Dermis blood vessel endothelial cell (primary cell): ENCODE measurements at regions not wholly inside any gene's neighbourhood (a gene's known extent, or its start where the extent isn't known, plus 50 kb on each side); places are given as distances from the start of the nearest gene placed in this dataset.
"Not testable (repeated sequence)": the region's sequence is repeated elsewhere in the genome, so short reads cannot be mapped to it uniquely, and the experiment has no call there.

Experiments
- DNase-seq: peaks from one replicate; pipeline ENCODE4 v3.0.0; 2010

- DNase-seq: no peak
These were observed 531.5 kb upstream of the B3GAT1 start for GRCh38 chr11:134943544-134943943.

GRCh38 chr11:134942681-134943080 lies 530.6 kb upstream of the B3GAT1 start:
- no peak for DNase-seq

- peak; percentile 36 for DNase-seq
These were observed 530.0 kb upstream of the B3GAT1 start for GRCh38 chr11:134941936-134942600.

- no peak for DNase-seq
These were observed 529.3 kb upstream of the B3GAT1 start for GRCh38 chr11:134941326-134941725.

GRCh38 chr11:134940441-134941126 lies 528.5 kb upstream of the B3GAT1 start:
- DNase-seq: no peak

GRCh38 chr11:134939905-134940304 lies 527.9 kb upstream of the B3GAT1 start:
- DNase-seq: peak; percentile 22

- DNase-seq: no peak
These were observed 527.0 kb upstream of the B3GAT1 start for GRCh38 chr11:134939031-134939430.

- DNase-seq: no peak
These were observed 526.2 kb upstream of the B3GAT1 start for GRCh38 chr11:134938212-134938611.

GRCh38 chr11:134937193-134937592 lies 525.2 kb upstream of the B3GAT1 start:
- not testable (repeated sequence) for DNase-seq

- DNase-seq: no peak
These were observed 520.7 kb upstream of the B3GAT1 start for GRCh38 chr11:134932761-134933160.

- DNase-seq: no peak
These were observed 513.4 kb upstream of the B3GAT1 start for GRCh38 chr11:134925432-134925831.

GRCh38 chr11:134923441-134923840 lies 511.4 kb upstream of the B3GAT1 start:
- no peak for DNase-seq

- DNase-seq: no peak
These were observed 509.9 kb upstream of the B3GAT1 start for GRCh38 chr11:134921938-134922337.

- no peak for DNase-seq
These were observed 509.0 kb upstream of the B3GAT1 start for GRCh38 chr11:134920851-134921608.

GRCh38 chr11:134916421-134917213 lies 504.6 kb upstream of the B3GAT1 start:
- no peak for DNase-seq

GRCh38 chr11:134915881-134916280 lies 503.8 kb upstream of the B3GAT1 start:
- DNase-seq: no peak

GRCh38 chr11:134915212-134915611 lies 503.2 kb upstream of the B3GAT1 start:
- DNase-seq: no peak

- no peak for DNase-seq
These were observed 502.1 kb upstream of the B3GAT1 start for GRCh38 chr11:134913999-134914590.

- DNase-seq: no peak
These were observed 501.3 kb upstream of the B3GAT1 start for GRCh38 chr11:134913391-134913790.

GRCh38 chr11:134911514-134912180 lies 499.6 kb upstream of the B3GAT1 start:
- no peak for DNase-seq

- DNase-seq: no peak
These were observed 496.5 kb upstream of the B3GAT1 start for GRCh38 chr11:134908583-134908982.

- no peak for DNase-seq
These were observed 495.6 kb upstream of the B3GAT1 start for GRCh38 chr11:134907636-134908035.
